ENCODE measurements at regions not wholly inside any gene's neighbourhood (a gene's known extent, or its start where the extent isn't known, plus 50 kb on each side); places are given as distances from the start of the nearest gene placed in this dataset.
A peak's percentile ranks its signal among the peaks of the same experiment; 100 is the strongest.
"Not testable (repeated sequence)": the region's sequence is repeated elsewhere in the genome, so short reads cannot be mapped to it uniquely, and the experiment has no call there.

- not testable (repeated sequence) for H3K36me3 ChIP-seq (ENCODE audit: control insufficient read depth, insufficient read depth, low read length, severe bottlenecking); DNase-seq (ENCODE audit: low read depth); H3K4me1 ChIP-seq (ENCODE audit: control insufficient read depth, insufficient read depth, low read length); H3K4me3 ChIP-seq (ENCODE audit: low read length); H3K9ac ChIP-seq (ENCODE audit: low read length); H3K27me3 ChIP-seq (replicated peaks; ENCODE audit: control insufficient read depth, insufficient read depth, low read length); H3K9me3 ChIP-seq (ENCODE audit: control insufficient read depth, low read length)
These were observed 60.3 kb upstream of the NMU start for GRCh38 chr4:55696424-55696823.

GRCh38 chr4:55706541-55706940 lies 70.4 kb upstream of the NMU start:
- H3K9ac ChIP-seq (ENCODE audit: low read length) = no peak overlapping the region
- no peaks in the 10 kb centered on the region for H3K9me3 ChIP-seq (ENCODE audit: control insufficient read depth, low read length)
- H3K36me3 ChIP-seq (ENCODE audit: control insufficient read depth, insufficient read depth, low read length, severe bottlenecking) = no peaks in the 10 kb centered on the region
- no peaks in the 10 kb centered on the region for H3K27me3 ChIP-seq (replicated peaks; ENCODE audit: control insufficient read depth, insufficient read depth, low read length)
- DNase-seq (ENCODE audit: low read depth) = peak; percentile 40
- no peak overlapping the region for H3K4me3 ChIP-seq (ENCODE audit: low read length)
- H3K4me1 ChIP-seq (ENCODE audit: control insufficient read depth, insufficient read depth, low read length) = peaks cover 4% of the 10 kb centered on the region

GRCh38 chr4:55707507-55707906 lies 71.4 kb upstream of the NMU start:
- DNase-seq (ENCODE audit: low read depth) = no peak
- Histone ChIP-seq H3K4me1 (ENCODE audit: control insufficient read depth, insufficient read depth, low read length) (peaks cover 4% of the 10 kb centered on the region), H3K4me3 (ENCODE audit: low read length) (no peak overlapping the region), H3K27me3 (replicated peaks; ENCODE audit: control insufficient read depth, insufficient read depth, low read length) (no peaks in the 10 kb centered on the region), H3K36me3 (ENCODE audit: control insufficient read depth, insufficient read depth, low read length, severe bottlenecking) (no peaks in the 10 kb centered on the region), H3K9ac (ENCODE audit: low read length) (no peak overlapping the region), H3K9me3 (ENCODE audit: control insufficient read depth, low read length) (no peaks in the 10 kb centered on the region)

- H3K9me3 ChIP-seq (ENCODE audit: control insufficient read depth, low read length); H3K4me1 ChIP-seq (ENCODE audit: control insufficient read depth, insufficient read depth, low read length); H3K4me3 ChIP-seq (ENCODE audit: low read length); H3K27me3 ChIP-seq (replicated peaks; ENCODE audit: control insufficient read depth, insufficient read depth, low read length); H3K9ac ChIP-seq (ENCODE audit: low read length); DNase-seq (ENCODE audit: low read depth); H3K36me3 ChIP-seq (ENCODE audit: control insufficient read depth, insufficient read depth, low read length, severe bottlenecking): not testable (repeated sequence)
These were observed 71.9 kb upstream of the NMU start for GRCh38 chr4:55707991-55708390.

- H3K4me3 ChIP-seq (ENCODE audit: low read length); H3K9me3 ChIP-seq (ENCODE audit: control insufficient read depth, low read length); H3K9ac ChIP-seq (ENCODE audit: low read length); H3K4me1 ChIP-seq (ENCODE audit: control insufficient read depth, insufficient read depth, low read length); DNase-seq (ENCODE audit: low read depth); H3K27me3 ChIP-seq (replicated peaks; ENCODE audit: control insufficient read depth, insufficient read depth, low read length); H3K36me3 ChIP-seq (ENCODE audit: control insufficient read depth, insufficient read depth, low read length, severe bottlenecking): not testable (repeated sequence)
These were observed 76.7 kb upstream of the NMU start for GRCh38 chr4:55712835-55713234.

- H3K4me1 ChIP-seq (ENCODE audit: control insufficient read depth, insufficient read depth, low read length) = no peaks in the 10 kb centered on the region
- no peak for DNase-seq (ENCODE audit: low read depth)
These were observed 85.6 kb upstream of the NMU start for GRCh38 chr4:55721651-55722050.

GRCh38 chr4:55722132-55722531 lies 86.0 kb upstream of the NMU start:
- no peaks in the 10 kb centered on the region for H3K4me1 ChIP-seq (ENCODE audit: control insufficient read depth, insufficient read depth, low read length)

More at GRCh38 chr4:55721651-55722050, 85.6 kb upstream of the NMU start:
- Histone ChIP-seq H3K36me3 (ENCODE audit: control insufficient read depth, insufficient read depth, low read length, severe bottlenecking) (no peaks in the 10 kb centered on the region), H3K4me3 (ENCODE audit: low read length) (no peak overlapping the region), H3K27me3 (replicated peaks; ENCODE audit: control insufficient read depth, insufficient read depth, low read length) (peaks cover 4% of the 10 kb centered on the region), H3K9me3 (ENCODE audit: control insufficient read depth, low read length) (no peaks in the 10 kb centered on the region), H3K9ac (ENCODE audit: low read length) (no peak overlapping the region)

GRCh38 chr4:55723403-55723802 lies 87.3 kb upstream of the NMU start:
- Histone ChIP-seq H3K9ac (ENCODE audit: low read length) (no peak overlapping the region), H3K36me3 (ENCODE audit: control insufficient read depth, insufficient read depth, low read length, severe bottlenecking) (no peaks in the 10 kb centered on the region), H3K27me3 (replicated peaks; ENCODE audit: control insufficient read depth, insufficient read depth, low read length) (peaks cover 4% of the 10 kb centered on the region), H3K4me1 (ENCODE audit: control insufficient read depth, insufficient read depth, low read length) (no peaks in the 10 kb centered on the region), H3K9me3 (ENCODE audit: control insufficient read depth, low read length) (no peaks in the 10 kb centered on the region), H3K4me3 (ENCODE audit: low read length) (no peak overlapping the region)
- DNase-seq (ENCODE audit: low read depth) = no peak

More at GRCh38 chr4:55722132-55722531, 86.0 kb upstream of the NMU start:
- Histone ChIP-seq H3K4me3 (ENCODE audit: low read length) (no peak overlapping the region), H3K9ac (ENCODE audit: low read length) (no peak overlapping the region), H3K36me3 (ENCODE audit: control insufficient read depth, insufficient read depth, low read length, severe bottlenecking) (no peaks in the 10 kb centered on the region), H3K9me3 (ENCODE audit: control insufficient read depth, low read length) (no peaks in the 10 kb centered on the region), H3K27me3 (replicated peaks; ENCODE audit: control insufficient read depth, insufficient read depth, low read length) (peaks cover 4% of the 10 kb centered on the region)
- no peak for DNase-seq (ENCODE audit: low read depth)

- DNase-seq (ENCODE audit: low read depth) = no peak
- Histone ChIP-seq H3K27me3 (replicated peaks; ENCODE audit: control insufficient read depth, insufficient read depth, low read length) (peaks cover 4% of the 10 kb centered on the region), H3K9me3 (ENCODE audit: control insufficient read depth, low read length) (no peaks in the 10 kb centered on the region), H3K4me1 (ENCODE audit: control insufficient read depth, insufficient read depth, low read length) (no peaks in the 10 kb centered on the region), H3K9ac (ENCODE audit: low read length) (no peak overlapping the region), H3K36me3 (ENCODE audit: control insufficient read depth, insufficient read depth, low read length, severe bottlenecking) (no peaks in the 10 kb centered on the region), H3K4me3 (ENCODE audit: low read length) (no peak overlapping the region)
These were observed 89.0 kb upstream of the NMU start for GRCh38 chr4:55725057-55725456.

GRCh38 chr4:55727746-55728145 lies 91.6 kb upstream of the NMU start:
- Histone ChIP-seq H3K9ac (ENCODE audit: low read length) (no peak overlapping the region), H3K4me1 (ENCODE audit: control insufficient read depth, insufficient read depth, low read length) (no peaks in the 10 kb centered on the region), H3K36me3 (ENCODE audit: control insufficient read depth, insufficient read depth, low read length, severe bottlenecking) (no peaks in the 10 kb centered on the region), H3K4me3 (ENCODE audit: low read length) (no peak overlapping the region), H3K27me3 (replicated peaks; ENCODE audit: control insufficient read depth, insufficient read depth, low read length) (peaks cover 4% of the 10 kb centered on the region), H3K9me3 (ENCODE audit: control insufficient read depth, low read length) (no peaks in the 10 kb centered on the region)
- no peak for DNase-seq (ENCODE audit: low read depth)

- Histone ChIP-seq H3K27me3 (replicated peaks; ENCODE audit: control insufficient read depth, insufficient read depth, low read length) (no peaks in the 10 kb centered on the region), H3K36me3 (ENCODE audit: control insufficient read depth, insufficient read depth, low read length, severe bottlenecking) (no peaks in the 10 kb centered on the region), H3K9me3 (ENCODE audit: control insufficient read depth, low read length) (no peaks in the 10 kb centered on the region), H3K4me3 (ENCODE audit: low read length) (no peak overlapping the region), H3K4me1 (ENCODE audit: control insufficient read depth, insufficient read depth, low read length) (peaks cover 7% of the 10 kb centered on the region), H3K9ac (ENCODE audit: low read length) (no peak overlapping the region)
- no peak for DNase-seq (ENCODE audit: low read depth)
These were observed 90.0 kb upstream of the EXOC1L start for GRCh38 chr4:55729351-55730279.
